Keratinocyte (primary cell): ENCODE measurements at regions not wholly inside any gene's neighbourhood (a gene's known extent, or its start where the extent isn't known, plus 50 kb on each side); places are given as distances from the start of the nearest gene placed in this dataset.

Experiments
- DNase-seq: peaks from one replicate; pipeline ENCODE4 v3.0.0-alpha.2; 2011; ENCODE audit warnings: low read depth, missing footprints, low spot score
- FAIRE-seq: peaks from 2 replicates; lab custom pipeline; 2011; peaks lifted over from hg19 to GRCh38; lab: Jason Lieb, UNC
- H2AFZ ChIP-seq: 2 replicates; pipeline ENCODE4 v1.6.0; 2012; ENCODE audit warnings: low read length, control low read depth, inconsistent platforms; ENCODE audit not compliant: control insufficient read depth
- H3K27ac ChIP-seq: 2 replicates; pipeline ENCODE4 v1.5.1; 2011; ENCODE audit warnings: low read length; ENCODE audit not compliant: control insufficient read depth, insufficient read depth
- H3K27me3 ChIP-seq: 3 replicates; pipeline ENCODE4 v1.6.0; 2011; ENCODE audit warnings: low read length; ENCODE audit not compliant: control insufficient read depth, insufficient read depth; ENCODE audit errors: extremely low read depth
- H3K36me3 ChIP-seq, 2 experiments: 2 replicates in 1 of 2; 3 replicates in 1 of 2; pipeline ENCODE4 v1.5.1; 2011; ENCODE audit warnings: low read length in 2 of 2, mild to moderate bottlenecking in 1 of 2; ENCODE audit not compliant: control insufficient read depth in 2 of 2, insufficient read depth in 2 of 2; ENCODE audit errors: extremely low read depth in 1 of 2
- H3K4me1 ChIP-seq: 3 replicates; pipeline ENCODE4 v1.5.1; 2011; ENCODE audit warnings: low read length; ENCODE audit not compliant: control insufficient read depth, insufficient read depth; ENCODE audit errors: extremely low read depth
- H3K4me2 ChIP-seq: 3 replicates; pipeline ENCODE4 v1.6.0; 2011; ENCODE audit warnings: low read depth, low read length; ENCODE audit not compliant: control insufficient read depth, insufficient read depth; ENCODE audit errors: extremely low read depth
- H3K4me3 ChIP-seq, 3 experiments: fragments of 200-600 bp in 1 of 3; sonication (generic) in 1 of 3; 2 replicates in 2 of 3; 3 replicates in 1 of 3; pipeline ENCODE4 v1.5.1; 2011 to 2016; ENCODE audit warnings: low read length in 3 of 3, mild to moderate bottlenecking in 3 of 3, control low read depth in 2 of 3, inconsistent platforms in 1 of 3, low read depth in 1 of 3, mixed read lengths in 1 of 3, mixed run types in 1 of 3, moderate library complexity in 1 of 3; ENCODE audit not compliant: control insufficient read depth in 2 of 3, insufficient read depth in 2 of 3; ENCODE audit errors: extremely low read depth in 1 of 3
- H3K79me2 ChIP-seq: 2 replicates; pipeline ENCODE4 v1.6.0; 2012; ENCODE audit warnings: low read length; ENCODE audit not compliant: control insufficient read depth, insufficient read depth
- H3K9ac ChIP-seq: 3 replicates; pipeline ENCODE4 v1.6.0; 2011; ENCODE audit warnings: low read length; ENCODE audit not compliant: control insufficient read depth, insufficient read depth; ENCODE audit errors: extremely low read depth
- H3K9me1 ChIP-seq: 3 replicates; pipeline ENCODE4 v1.6.0; 2011; ENCODE audit warnings: low read length; ENCODE audit not compliant: control insufficient read depth, insufficient read depth; ENCODE audit errors: extremely low read depth
- H3K9me3 ChIP-seq: 2 replicates; pipeline ENCODE4 v1.5.1; 2012; ENCODE audit warnings: low read depth, low read length; ENCODE audit not compliant: control insufficient read depth
- H4K20me1 ChIP-seq: 3 replicates; pipeline ENCODE4 v1.6.0; 2011; ENCODE audit warnings: low read length; ENCODE audit not compliant: control insufficient read depth, insufficient read depth; ENCODE audit errors: extremely low read depth
- CTCF ChIP-seq, 3 experiments: IDR thresholded peaks in 1 of 3; conservative IDR thresholded peaks in 1 of 3; optimal IDR thresholded peaks in 1 of 3; 2 replicates in 2 of 3; 3 replicates in 1 of 3; pipeline versions ENCODE3 to v1.5.1; 2011; ENCODE audit warnings: low read length in 3 of 3, mild to moderate bottlenecking in 3 of 3, moderate library complexity in 2 of 3, control low read depth in 1 of 3, inconsistent platforms in 1 of 3; ENCODE audit not compliant: insufficient read depth in 2 of 3; ENCODE audit errors: extremely low read depth in 1 of 3
- EZH2 ChIP-seq: IDR thresholded peaks from one replicate; pipeline ENCODE4 v1.6.1; 2012; ENCODE audit warnings: inconsistent platforms, mild to moderate bottlenecking, low read length, moderate library complexity
- dilution Hi-C: fragments of 300-500 bp; cut with MboI; formaldehyde crosslinking; loops from one replicate; pipeline ENCODE4 v1.7.0; 2020; ENCODE audit warnings: low sequenced_read_pairs; ENCODE audit not compliant: extremely low pct_ligation_motif_present

- TF ChIP-seq EZH2 (no peak), CTCF (optimal IDR thresholded peaks at IDR 0.05 in 1 of 3, IDR thresholded peaks at IDR 0.05 in 1 of 3, conservative IDR thresholded peaks at IDR 0.05 in 1 of 3; ENCODE audit: extremely low read depth in 1 of 3, insufficient read depth in 2 of 3, low read length in 3 of 3) (no peak)
- Histone ChIP-seq H3K79me2 (no peaks in the 10 kb centered on the region), H3K27me3 (no peaks in the 10 kb centered on the region), H3K27ac (peak overlapping the region; percentile 13), H3K4me2 (peak overlapping the region; percentile 50), H3K36me3 (no peaks in the 10 kb centered on the region), H3K9ac (no peak overlapping the region), H2AFZ (peak overlapping the region; percentile 59), H4K20me1 (no peaks in the 10 kb centered on the region), H3K4me1 (peaks cover 6% of the 10 kb centered on the region), H3K9me1 (no peaks in the 10 kb centered on the region), H3K4me3 (peak overlapping the region in 1 of 3 experiments; percentile 6), H3K9me3 (no peaks in the 10 kb centered on the region)
- FAIRE-seq (peak; percentile 48), DNase-seq (peak; percentile 1)
- dilution Hi-C loops = no loop called here
These were observed 410.6 kb downstream of the PSAT1 start for GRCh38 chr9:78707481-78707991.

- Histone ChIP-seq H3K9me1 (no peaks in the 10 kb centered on the region), H3K79me2 (no peaks in the 10 kb centered on the region), H3K9ac (no peak overlapping the region), H2AFZ (no peak overlapping the region), H4K20me1 (no peaks in the 10 kb centered on the region), H3K36me3 (no peaks in the 10 kb centered on the region), H3K4me3 (no peak overlapping the region), H3K4me1 (no peaks in the 10 kb centered on the region), H3K9me3 (no peaks in the 10 kb centered on the region), H3K27me3 (no peaks in the 10 kb centered on the region), H3K4me2 (no peak overlapping the region), H3K27ac (no peak overlapping the region)
- DNase-seq = no peak
- no peak for FAIRE-seq
- TF ChIP-seq CTCF (optimal IDR thresholded peaks at IDR 0.05 in 1 of 3, IDR thresholded peaks at IDR 0.05 in 1 of 3, conservative IDR thresholded peaks at IDR 0.05 in 1 of 3; ENCODE audit: extremely low read depth in 1 of 3, insufficient read depth in 2 of 3, low read length in 3 of 3) (no peak), EZH2 (no peak)
- dilution Hi-C loops = no loop called here
These were observed 416.1 kb downstream of the PSAT1 start for GRCh38 chr9:78712903-78713613.
